H1 (cell line): ENCODE measurements at regions not wholly inside any gene's neighbourhood (a gene's known extent, or its start where the extent isn't known, plus 50 kb on each side); places are given as distances from the start of the nearest gene placed in this dataset.

Experiments used
- CTCF ChIA-PET: fragments of 300-600 bp; sonication (Branson Sonifier 250); formaldehyde crosslinking; loops from one replicate; lab custom pipeline; 2021; ENCODE audit not compliant: partially characterized antibody; lab: Charles Lee
- POLR2A ChIA-PET: fragments of 300-600 bp; sonication (Branson Sonifier 250); formaldehyde crosslinking; loops from one replicate; lab custom pipeline; 2021; ENCODE audit warnings: inconsistent platforms; ENCODE audit not compliant: partially characterized antibody; lab: Charles Lee
- DNase-seq, 2 experiments: peaks; one replicate each; pipeline versions ENCODE4 v3.0.0 to v3.0.0-alpha.2; 2010 to 2022; ENCODE audit warnings: low spot score in 2 of 2, low read depth in 1 of 2, mixed read lengths in 1 of 2
- FAIRE-seq: peaks from 2 replicates; lab custom pipeline; 2011; peaks lifted over from hg19 to GRCh38; lab: Jason Lieb, UNC
- H2AFZ ChIP-seq: 2 replicates; pipeline ENCODE4 v1.8.1; 2012; ENCODE audit warnings: low read length, inconsistent platforms
- H2AK5ac ChIP-seq: 2 replicates; pipeline ENCODE4 v1.6.1; 2013; ENCODE audit warnings: low read depth, low read length
- H2BK120ac ChIP-seq: replicated peaks from 2 replicates; pipeline ENCODE3; 2013; ENCODE audit warnings: low read depth, low read length, inconsistent platforms
- H2BK12ac ChIP-seq: 2 replicates; pipeline ENCODE4 v1.6.1; 2013; ENCODE audit warnings: low read depth, low read length
- H2BK15ac ChIP-seq: 2 replicates; pipeline ENCODE4 v1.6.1; 2013; ENCODE audit warnings: low read length
- H2BK20ac ChIP-seq: 2 replicates; pipeline ENCODE4 v1.6.1; 2013; ENCODE audit warnings: low read length
- H2BK5ac ChIP-seq: 2 replicates; pipeline ENCODE4 v1.6.1; 2013; ENCODE audit warnings: low read depth, low read length
- H3K14ac ChIP-seq: 2 replicates; pipeline ENCODE4 v1.6.1; 2013; ENCODE audit warnings: inconsistent platforms; ENCODE audit not compliant: insufficient read length
- H3K18ac ChIP-seq: 2 replicates; pipeline ENCODE4 v1.6.1; 2013; ENCODE audit warnings: low read length; ENCODE audit errors: extremely low read depth
- H3K23ac ChIP-seq: 2 replicates; pipeline ENCODE4 v1.6.1; 2013; ENCODE audit warnings: inconsistent platforms; ENCODE audit not compliant: insufficient read length
- H3K23me2 ChIP-seq: 2 replicates; pipeline ENCODE4 v1.6.1; 2013; ENCODE audit warnings: low read depth, low read length
- H3K27ac ChIP-seq: 2 replicates; pipeline ENCODE4 v1.6.1; 2011; ENCODE audit warnings: low read depth, low read length, inconsistent platforms
- H3K27me3 ChIP-seq, 4 experiments: replicated peaks in 1 of 4; 1 replicate in 1 of 4; 2 replicates in 3 of 4; pipeline versions ENCODE4 v1.6.1 to v1.8.1; 2011 to 2013; ENCODE audit warnings: low read length in 3 of 4, mild to moderate bottlenecking in 3 of 4, inconsistent platforms in 2 of 4, mixed read lengths in 2 of 4, moderate library complexity in 1 of 4; ENCODE audit not compliant: control insufficient read depth in 3 of 4, insufficient read depth in 3 of 4; ENCODE audit errors: extremely low read depth in 1 of 4
- H3K36me3 ChIP-seq, 4 experiments: 2 replicates each; pipeline versions ENCODE4 v1.6.1 to v1.8.1; 2011 to 2013; ENCODE audit warnings: mild to moderate bottlenecking in 4 of 4, low read length in 3 of 4, moderate library complexity in 2 of 4, control low read depth in 1 of 4, inconsistent platforms in 1 of 4; ENCODE audit not compliant: insufficient read depth in 4 of 4, control insufficient read depth in 2 of 4
- H3K4ac ChIP-seq: replicated peaks from 2 replicates; pipeline ENCODE3; 2013; ENCODE audit warnings: low read length, low read depth, mixed read lengths, inconsistent platforms; ENCODE audit not compliant: insufficient read length
- H3K4me1 ChIP-seq, 4 experiments: replicated peaks in 1 of 4; 1 replicate in 1 of 4; 2 replicates in 3 of 4; pipeline versions ENCODE4 v1.6.1 to v1.8.1; 2011 to 2013; ENCODE audit warnings: low read length in 3 of 4, inconsistent platforms in 2 of 4, mixed read lengths in 1 of 4; ENCODE audit not compliant: insufficient read depth in 4 of 4, control insufficient read depth in 3 of 4
- H3K4me2 ChIP-seq, 2 experiments: 2 replicates each; pipeline versions ENCODE4 v1.6.1 to v1.8.1; 2011 to 2013; ENCODE audit warnings: low read depth in 2 of 2, low read length in 2 of 2, control low read depth in 1 of 2, inconsistent platforms in 1 of 2, mild to moderate bottlenecking in 1 of 2; ENCODE audit not compliant: insufficient read depth in 1 of 2
- H3K4me3 ChIP-seq, 4 experiments: fragments of 200-600, 300-600 bp in 1 of 4; sonication (generic), shearing (Covaris generic), sonication (Bioruptor Twin) in 1 of 4; 2 replicates each; pipeline versions ENCODE4 v1.5.1 to v1.8.1; 2011 to 2016; ENCODE audit warnings: low read length in 4 of 4, low read depth in 3 of 4, control low read depth in 2 of 4, inconsistent platforms in 2 of 4, mild to moderate bottlenecking in 2 of 4, mixed read lengths in 1 of 4, moderate library complexity in 1 of 4; ENCODE audit not compliant: insufficient read depth in 2 of 4; ENCODE audit errors: extremely low read depth in 1 of 4
- H3K56ac ChIP-seq: replicated peaks from 2 replicates; pipeline ENCODE3; 2013; ENCODE audit warnings: low read depth, mild to moderate bottlenecking, mixed read lengths, low read length, inconsistent platforms; ENCODE audit not compliant: insufficient read length
- H3K79me1 ChIP-seq: 2 replicates; pipeline ENCODE4 v1.6.1; 2013; ENCODE audit warnings: low read depth, low read length, control low read depth
- H3K79me2 ChIP-seq, 2 experiments: 2 replicates each; pipeline versions ENCODE4 v1.6.1 to v1.8.1; 2012 to 2013; ENCODE audit warnings: low read length in 2 of 2, mild to moderate bottlenecking in 2 of 2, inconsistent platforms in 1 of 2; ENCODE audit not compliant: insufficient read depth in 2 of 2, control insufficient read depth in 1 of 2
- H3K9ac ChIP-seq, 4 experiments: replicated peaks in 1 of 4; 1 replicate in 1 of 4; 2 replicates in 3 of 4; pipeline versions ENCODE4 v1.6.1 to v1.8.1; 2011 to 2013; ENCODE audit warnings: low read depth in 3 of 4, low read length in 3 of 4, control low read depth in 2 of 4, mild to moderate bottlenecking in 2 of 4, moderate library complexity in 2 of 4, inconsistent platforms in 1 of 4; ENCODE audit errors: extremely low read depth in 1 of 4
- H3K9me3 ChIP-seq, 2 experiments: 2 replicates each; pipeline versions ENCODE4 v1.6.1 to v1.8.1; 2012 to 2013; ENCODE audit warnings: mild to moderate bottlenecking in 2 of 2, moderate library complexity in 2 of 2, control low read depth in 1 of 2, inconsistent platforms in 1 of 2, low read depth in 1 of 2, low read length in 1 of 2, mixed read lengths in 1 of 2; ENCODE audit not compliant: insufficient read depth in 2 of 2
- H4K20me1 ChIP-seq, 2 experiments: replicated peaks in 1 of 2; 2 replicates each; pipeline versions ENCODE3 to v1.8.1; 2011 to 2013; ENCODE audit warnings: inconsistent platforms in 2 of 2, low read length in 2 of 2, mild to moderate bottlenecking in 1 of 2; ENCODE audit not compliant: insufficient read depth in 2 of 2, control insufficient read depth in 1 of 2
- H4K5ac ChIP-seq: 2 replicates; pipeline ENCODE4 v1.6.1; 2013; ENCODE audit warnings: low read length, low read depth, mixed read lengths, inconsistent platforms; ENCODE audit not compliant: insufficient read length
- H4K8ac ChIP-seq: 2 replicates; pipeline ENCODE4 v1.8.0; 2013; ENCODE audit warnings: mild to moderate bottlenecking, moderate library complexity, low read length, inconsistent platforms; ENCODE audit not compliant: insufficient read depth; ENCODE audit errors: extremely low read depth
- H4K91ac ChIP-seq: replicated peaks from 2 replicates; pipeline ENCODE3; 2013; ENCODE audit warnings: low read length, mixed read lengths, inconsistent platforms; ENCODE audit not compliant: insufficient read length
- POLR2A ChIP-seq, 2 experiments: IDR thresholded peaks; 1 replicate in 1 of 2; 2 replicates in 1 of 2; pipeline ENCODE4 v1.6.1; 2011; ENCODE audit warnings: low read depth in 2 of 2, low read length in 2 of 2, mild to moderate bottlenecking in 2 of 2; ENCODE audit errors: control extremely low read depth in 1 of 2
- SRF ChIP-seq: IDR thresholded peaks from 2 replicates; pipeline ENCODE4 v1.6.1; 2011; ENCODE audit warnings: mild to moderate bottlenecking, low read depth, low read length, moderate library complexity
- SUZ12 ChIP-seq: fragments of 200-600 bp; sonication (generic); IDR thresholded peaks from 2 replicates; pipeline ENCODE4 v1.6.1; 2012; ENCODE audit warnings: mild to moderate bottlenecking, inconsistent platforms, low read length, moderate library complexity, mixed read lengths
- WGBS, 2 experiments: shearing (Covaris generic) in 1 of 2; methylation state at CpG; one replicate each; pipeline versions ENCODE4 v1.1.6 to v1.1.7; 2013 to 2015; ENCODE audit warnings: low lambda C conversion rate in 2 of 2, mixed read lengths in 2 of 2, inconsistent platforms in 1 of 2, low coverage in 1 of 2, missing lambda C conversion rate in 1 of 2; ENCODE audit not compliant: insufficient replicate concordance in 2 of 2, insufficient coverage in 1 of 2, insufficient read length in 1 of 2; ENCODE audit errors: extremely low coverage in 1 of 2, missing lambda C conversion rate in 1 of 2; 5-methylcytosine and 5-hydroxymethylcytosine counted together

GRCh38 chr11:119537306-119538253 lies 114.6 kb upstream of the THY1 start:
- Histone ChIP-seq H3K14ac (no peak overlapping the region), H3K4me1 (peaks cover 0 to 6% (median under 1%) of the 10 kb centered on the region in 4 experiments; a peak in 2 of 7 replicates), H2BK15ac (no peak overlapping the region), H3K23me2 (no peaks in the 10 kb centered on the region), H3K4ac (no peak overlapping the region), H4K5ac (no peak overlapping the region), H3K4me3 (no peak overlapping the region), H4K20me1 (no peaks in the 10 kb centered on the region), H3K23ac (no peak overlapping the region), H2AK5ac (no peak overlapping the region), H3K36me3 (no peaks in the 10 kb centered on the region), H2BK20ac (no peak overlapping the region), H2BK5ac (no peak overlapping the region), H3K9ac (no peak overlapping the region), H3K18ac (no peak overlapping the region), H3K27ac (no peak overlapping the region), H2BK12ac (no peak overlapping the region), H4K8ac (no peak overlapping the region), H3K4me2 (no peak overlapping the region), H3K27me3 (peaks cover 0 to 3% (median 0%) of the 10 kb centered on the region in 4 experiments; a peak in 1 of 7 replicates), H2BK120ac (no peak overlapping the region), H3K9me3 (no peaks in the 10 kb centered on the region), H2AFZ (no peak overlapping the region), H3K79me2 (no peaks in the 10 kb centered on the region), H3K79me1 (no peaks in the 10 kb centered on the region), H4K91ac (no peak overlapping the region), H3K56ac (no peak overlapping the region)
- CTCF ChIA-PET: interaction anchor here (0.5 to 12.1 kb wide), 21 partner anchors 9 to 1882 kb away, joined by 3 to 160 read pairs (median 3); no protein-coding TSS in a partner anchor
- DNase-seq (no peak), FAIRE-seq (no peak)
- WGBS, 2 experiments: 65% methylated on average over 12 of the region's 12 CpGs; no CpG with 5 or more reads in 1 of the 2 experiments
- POLR2A ChIA-PET: no interaction called here
- TF ChIP-seq SRF (no peak), SUZ12 (no peak), POLR2A (IDR thresholded peaks at IDR 0.05; ENCODE audit: control extremely low read depth in 1 of 2, low read depth in 2 of 2, low read length in 2 of 2) (no peak)
